HEK293 (cell line): ENCODE measurements at regions not wholly inside any gene's neighbourhood (a gene's known extent, or its start where the extent isn't known, plus 50 kb on each side); places are given as distances from the start of the nearest gene placed in this dataset.

Experiments
- EGR2 ChIP-seq: fragments of 450-650 bp; formaldehyde crosslinking; IDR thresholded peaks from 2 replicates; pipeline ENCODE4 v1.5.1; 2016; ENCODE audit warnings: low read depth, missing biosample characterization, missing genetic modification characterization
- ZBTB21 ChIP-seq: fragments of 450-650 bp; formaldehyde crosslinking; IDR thresholded peaks from 2 replicates; pipeline ENCODE4 v1.5.1; 2017; ENCODE audit warnings: missing biosample characterization, missing genetic modification characterization
- ZBTB7A ChIP-seq: fragments of 450-650 bp; formaldehyde crosslinking; IDR thresholded peaks from 2 replicates; pipeline ENCODE4 v1.5.1; 2016; ENCODE audit warnings: low read depth, missing biosample characterization, missing genetic modification characterization
- ZNF174 ChIP-seq: fragments of 450-650 bp; formaldehyde crosslinking; IDR thresholded peaks from 2 replicates; pipeline ENCODE4 v1.5.0; 2017; ENCODE audit warnings: missing biosample characterization, mild to moderate bottlenecking, missing genetic modification characterization
- ZNF529 ChIP-seq: fragments of 450-650 bp; formaldehyde crosslinking; IDR thresholded peaks from 2 replicates; pipeline ENCODE4 v1.5.1; 2017; ENCODE audit warnings: missing genetic modification characterization, missing biosample characterization; ENCODE audit not compliant: insufficient replicate concordance
- ZNF561 ChIP-seq: fragments of 450-650 bp; IDR thresholded peaks from 2 replicates; pipeline ENCODE4 v1.5.1; 2018; ENCODE audit warnings: missing biosample characterization, missing genetic modification characterization, borderline replicate concordance
- ZNF596 ChIP-seq: fragments of 450-650 bp; IDR thresholded peaks from 2 replicates; pipeline ENCODE4 v1.5.0; 2018; ENCODE audit warnings: missing biosample characterization, mild to moderate bottlenecking, missing genetic modification characterization, moderate library complexity
- ZNF707 ChIP-seq: fragments of 450-650 bp; formaldehyde crosslinking; IDR thresholded peaks from 2 replicates; pipeline ENCODE4 v1.5.1; 2016; ENCODE audit warnings: missing biosample characterization, missing genetic modification characterization
- ZNF792 ChIP-seq: fragments of 450-650 bp; formaldehyde crosslinking; IDR thresholded peaks from 2 replicates; pipeline ENCODE4 v1.5.1; 2016; ENCODE audit warnings: missing biosample characterization, missing genetic modification characterization
- TF ChIP-seq, protein P1 (sequence below): fragments of 450-650 bp; formaldehyde crosslinking; IDR thresholded peaks from 2 replicates; pipeline ENCODE4 v1.5.1; 2016; ENCODE audit warnings: missing biosample characterization, missing genetic modification characterization
- TF ChIP-seq, protein P2 (sequence below): fragments of 450-650 bp; formaldehyde crosslinking; IDR thresholded peaks from 2 replicates; pipeline ENCODE4 v1.5.1; 2016; ENCODE audit warnings: missing biosample characterization, missing genetic modification characterization
- TF ChIP-seq, protein P3 (sequence below): fragments of 450-650 bp; formaldehyde crosslinking; IDR thresholded peaks from 2 replicates; pipeline ENCODE4 v1.5.1; 2016; ENCODE audit warnings: missing biosample characterization, missing genetic modification characterization, low read depth

DNA sequence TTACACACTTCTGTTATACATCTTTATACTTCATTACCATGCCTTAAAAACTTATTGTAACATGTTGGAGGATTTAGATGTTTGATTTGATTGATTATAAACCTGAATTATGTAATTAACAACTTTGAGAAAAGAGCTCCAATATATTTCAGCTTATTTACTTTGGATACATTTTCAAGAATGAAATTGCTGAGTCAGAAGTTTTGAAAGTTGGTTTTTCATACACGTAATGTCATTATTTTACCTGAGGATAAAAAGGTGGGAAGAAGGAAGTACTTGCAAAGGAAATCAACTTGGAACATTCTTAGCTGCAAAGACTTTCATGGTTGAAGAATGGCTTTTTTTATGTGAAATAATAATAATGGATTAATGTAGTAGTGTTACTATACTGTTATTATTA, 677.2 kb downstream of the FAM181B start:
- no peak for TF ChIP-seq ZNF529 (tag by site-specific recombination)
- TF ChIP-seq, protein P1, sequence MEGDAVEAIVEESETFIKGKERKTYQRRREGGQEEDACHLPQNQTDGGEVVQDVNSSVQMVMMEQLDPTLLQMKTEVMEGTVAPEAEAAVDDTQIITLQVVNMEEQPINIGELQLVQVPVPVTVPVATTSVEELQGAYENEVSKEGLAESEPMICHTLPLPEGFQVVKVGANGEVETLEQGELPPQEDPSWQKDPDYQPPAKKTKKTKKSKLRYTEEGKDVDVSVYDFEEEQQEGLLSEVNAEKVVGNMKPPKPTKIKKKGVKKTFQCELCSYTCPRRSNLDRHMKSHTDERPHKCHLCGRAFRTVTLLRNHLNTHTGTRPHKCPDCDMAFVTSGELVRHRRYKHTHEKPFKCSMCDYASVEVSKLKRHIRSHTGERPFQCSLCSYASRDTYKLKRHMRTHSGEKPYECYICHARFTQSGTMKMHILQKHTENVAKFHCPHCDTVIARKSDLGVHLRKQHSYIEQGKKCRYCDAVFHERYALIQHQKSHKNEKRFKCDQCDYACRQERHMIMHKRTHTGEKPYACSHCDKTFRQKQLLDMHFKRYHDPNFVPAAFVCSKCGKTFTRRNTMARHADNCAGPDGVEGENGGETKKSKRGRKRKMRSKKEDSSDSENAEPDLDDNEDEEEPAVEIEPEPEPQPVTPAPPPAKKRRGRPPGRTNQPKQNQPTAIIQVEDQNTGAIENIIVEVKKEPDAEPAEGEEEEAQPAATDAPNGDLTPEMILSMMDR: no peak
- no peak for TF ChIP-seq ZBTB21 (tag by site-specific recombination)
- no peak for TF ChIP-seq ZNF174 (tag by site-specific recombination)
- no peak for TF ChIP-seq ZBTB7A (tag by site-specific recombination)
- TF ChIP-seq, protein P2, sequence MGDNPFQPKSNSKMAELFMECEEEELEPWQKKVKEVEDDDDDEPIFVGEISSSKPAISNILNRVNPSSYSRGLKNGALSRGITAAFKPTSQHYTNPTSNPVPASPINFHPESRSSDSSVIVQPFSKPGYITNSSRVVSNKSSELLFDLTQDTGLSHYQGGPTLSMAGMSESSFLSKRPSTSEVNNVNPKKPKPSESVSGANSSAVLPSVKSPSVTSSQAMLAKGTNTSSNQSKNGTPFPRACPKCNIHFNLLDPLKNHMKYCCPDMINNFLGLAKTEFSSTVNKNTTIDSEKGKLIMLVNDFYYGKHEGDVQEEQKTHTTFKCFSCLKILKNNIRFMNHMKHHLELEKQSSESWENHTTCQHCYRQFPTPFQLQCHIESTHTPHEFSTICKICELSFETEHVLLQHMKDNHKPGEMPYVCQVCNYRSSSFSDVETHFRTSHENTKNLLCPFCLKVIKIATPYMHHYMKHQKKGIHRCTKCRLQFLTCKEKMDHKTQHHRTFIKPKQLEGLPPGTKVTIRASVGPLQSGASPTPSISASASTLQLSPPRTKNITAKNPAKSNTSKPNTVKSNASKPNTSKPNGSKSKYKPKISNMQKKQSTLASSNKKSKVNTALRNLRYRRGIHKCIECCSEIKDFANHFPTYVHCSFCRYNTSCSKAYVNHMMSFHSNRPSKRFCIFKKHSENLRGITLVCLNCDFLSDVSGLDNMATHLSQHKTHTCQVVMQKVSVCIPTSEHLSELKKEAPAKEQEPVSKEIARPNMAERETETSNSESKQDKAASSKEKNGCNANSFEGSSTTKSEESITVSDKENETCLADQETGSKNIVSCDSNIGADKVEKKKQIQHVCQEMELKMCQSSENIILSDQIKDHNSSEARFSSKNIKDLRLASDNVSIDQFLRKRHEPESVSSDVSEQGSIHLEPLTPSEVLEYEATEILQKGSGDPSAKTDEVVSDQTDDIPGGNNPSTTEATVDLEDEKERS (tag by site-specific recombination): no peak
- TF ChIP-seq ZNF561 (tag by site-specific recombination): no peak
- no peak for TF ChIP-seq ZNF792
- no peak for TF ChIP-seq EGR2
- no peak for TF ChIP-seq ZNF596 (tag by site-specific recombination)
- TF ChIP-seq ZNF707 (tag by site-specific recombination): no peak
- TF ChIP-seq, protein P3, sequence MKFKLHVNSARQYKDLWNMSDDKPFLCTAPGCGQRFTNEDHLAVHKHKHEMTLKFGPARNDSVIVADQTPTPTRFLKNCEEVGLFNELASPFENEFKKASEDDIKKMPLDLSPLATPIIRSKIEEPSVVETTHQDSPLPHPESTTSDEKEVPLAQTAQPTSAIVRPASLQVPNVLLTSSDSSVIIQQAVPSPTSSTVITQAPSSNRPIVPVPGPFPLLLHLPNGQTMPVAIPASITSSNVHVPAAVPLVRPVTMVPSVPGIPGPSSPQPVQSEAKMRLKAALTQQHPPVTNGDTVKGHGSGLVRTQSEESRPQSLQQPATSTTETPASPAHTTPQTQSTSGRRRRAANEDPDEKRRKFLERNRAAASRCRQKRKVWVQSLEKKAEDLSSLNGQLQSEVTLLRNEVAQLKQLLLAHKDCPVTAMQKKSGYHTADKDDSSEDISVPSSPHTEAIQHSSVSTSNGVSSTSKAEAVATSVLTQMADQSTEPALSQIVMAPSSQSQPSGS (tag by site-specific recombination): no peak
